GM12801 (cell line): ENCODE measurements at regions not wholly inside any gene's neighbourhood (a gene's known extent, or its start where the extent isn't known, plus 50 kb on each side); places are given as distances from the start of the nearest gene placed in this dataset.

Experiments
- CTCF ChIP-seq: IDR thresholded peaks from one replicate; pipeline ENCODE4 v1.5.1; 2011; ENCODE audit warnings: control low read depth; ENCODE audit not compliant: insufficient read length; ENCODE audit errors: extremely low read depth

GRCh38 chr3:157671656-157672055, 168.4 kb upstream of the VEPH1 start:
- TF ChIP-seq CTCF, result no peak

- TF ChIP-seq CTCF, result no peak
These were observed 166.2 kb upstream of the VEPH1 start for GRCh38 chr3:157669416-157669815.

DNA sequence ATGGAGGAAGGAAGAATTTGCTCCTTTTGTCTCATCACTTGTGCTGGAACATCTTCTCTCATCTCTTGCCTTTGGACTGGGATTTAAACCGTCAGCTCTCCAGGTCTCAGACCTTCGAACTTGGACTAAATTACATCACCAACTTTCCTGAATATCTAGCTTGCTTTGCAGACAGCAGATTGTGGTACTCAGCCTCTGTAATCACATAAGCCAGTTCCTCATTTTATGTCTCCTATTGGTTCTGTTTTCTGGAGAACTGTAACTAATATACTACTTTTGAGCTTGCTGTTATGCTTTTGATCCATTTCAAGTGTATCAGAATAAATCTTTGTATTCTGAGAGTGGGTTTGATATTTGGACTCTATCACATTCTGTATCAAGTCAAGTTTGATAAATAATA, 164.3 kb upstream of the VEPH1 start:
- TF ChIP-seq CTCF, result no peak

GRCh38 chr3:157662171-157662570, 159.0 kb upstream of the VEPH1 start:
- TF ChIP-seq CTCF, result no peak

- TF ChIP-seq CTCF, result no peak
These were observed 157.6 kb upstream of the VEPH1 start for GRCh38 chr3:157660847-157661246.

DNA sequence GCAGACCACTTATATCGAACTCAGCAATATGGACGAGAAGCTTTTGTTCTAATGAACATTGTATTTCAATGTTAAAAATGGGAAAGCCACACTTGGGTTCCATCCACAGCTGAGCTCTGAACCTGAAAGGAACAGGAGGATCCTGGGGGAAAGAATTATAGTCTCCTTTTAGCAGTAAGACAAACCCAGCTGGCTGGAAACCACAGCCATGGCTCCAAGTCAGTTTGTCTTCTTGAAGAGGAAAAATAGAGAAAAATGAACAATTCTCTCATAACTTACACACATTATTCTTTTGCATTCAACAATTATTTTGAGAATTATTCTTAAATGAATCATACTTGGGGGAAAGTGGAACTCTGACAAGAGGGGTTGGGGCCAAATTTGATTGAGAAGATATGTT, 149.2 kb upstream of the VEPH1 start:
- TF ChIP-seq CTCF, result no peak

GRCh38 chr3:157650699-157651098, 147.5 kb upstream of the VEPH1 start:
- no peak for TF ChIP-seq CTCF

- no peak for TF ChIP-seq CTCF
These were observed 147.0 kb upstream of the VEPH1 start for GRCh38 chr3:157650172-157650571.
